ENCODE measurements at regions not wholly inside any gene's neighbourhood (a gene's known extent, or its start where the extent isn't known, plus 50 kb on each side); places are given as distances from the start of the nearest gene placed in this dataset.

- TF ChIP-seq CBX3 (IDR thresholded peaks at IDR 0.05; ENCODE audit: low read depth) (no peak), RAD21 (IDR thresholded peaks at IDR 0.05; ENCODE audit: low read depth) (no peak), YY1 (IDR thresholded peaks at IDR 0.05; ENCODE audit: extremely low read depth, insufficient replicate concordance, low read depth, low read length) (no peak), CEBPB (IDR thresholded peaks at IDR 0.05; ENCODE audit: low read depth) (no peak), MAX (IDR thresholded peaks at IDR 0.05) (no peak)
Observed at GRCh38 chr6:76578746-76579145, 506.3 kb upstream of the IMPG1 start (continued).

- H3K4me1 ChIP-seq (ENCODE audit: control insufficient read depth in 1 of 2, insufficient read depth in 2 of 2, low read length in 2 of 2) = no peaks in the 10 kb centered on the region
- H2AFZ ChIP-seq (ENCODE audit: low read depth, low read length, poor library complexity, severe bottlenecking) = no peak overlapping the region
- CTCF ChIA-PET = no interaction called here
- no TSS peak for BruUV-seq (replicated peaks)
- H3K79me2 ChIP-seq (ENCODE audit: insufficient read depth, low read length) = no peaks in the 10 kb centered on the region
- H3K9me2 ChIP-seq (ENCODE audit: insufficient read depth) = no peaks in the 10 kb centered on the region
- no peaks in the 10 kb centered on the region for H3K36me3 ChIP-seq (ENCODE audit: control insufficient read depth in 1 of 2, insufficient read depth in 2 of 2, low read length in 2 of 2)
- RAD21 ChIA-PET (ENCODE audit: low non-redundant PET in 1 of 2, low total read pairs in 2 of 2, uncharacterized antibody in 2 of 2, unreplicated experiment in 2 of 2) = no interaction called here
- ATAC-seq = no peak
- TF ChIP-seq CEBPB (IDR thresholded peaks at IDR 0.05; ENCODE audit: low read depth) (no peak), SIN3A (IDR thresholded peaks at IDR 0.05; ENCODE audit: low read depth) (no peak), ZNF274 (IDR thresholded peaks at IDR 0.05; ENCODE audit: low read depth, low read length) (no peak), JUND (IDR thresholded peaks at IDR 0.05) (no peak), ELF1 (IDR thresholded peaks at IDR 0.05; ENCODE audit: borderline replicate concordance, low read depth) (no peak), FOSL1 (IDR thresholded peaks at IDR 0.05; ENCODE audit: low read depth) (no peak), EGR1 (IDR thresholded peaks at IDR 0.05; ENCODE audit: low read depth) (no peak), EZH2 (IDR thresholded peaks at IDR 0.05) (no peak)
- no peak overlapping the region for H3K4me2 ChIP-seq (ENCODE audit: low read length)
- POLR2A ChIA-PET = no interaction called here
- no peak overlapping the region for H3K27ac ChIP-seq (ENCODE audit: low read depth, low read length)
- H4K20me1 ChIP-seq (ENCODE audit: insufficient read depth) = no peaks in the 10 kb centered on the region
- H3K27me3 ChIP-seq (ENCODE audit: insufficient read depth, low read length) = no peaks in the 10 kb centered on the region
- H3K9me3 ChIP-seq (ENCODE audit: control insufficient read depth in 1 of 2, insufficient read depth in 1 of 2, low read depth in 1 of 2, low read length in 2 of 2) = no peaks in the 10 kb centered on the region
- intact Hi-C loops (cut with micrococcal nuclease) = no loop called here
- no peak for DNase-seq (ENCODE audit: low read depth, low spot score)
- H3K9ac ChIP-seq (ENCODE audit: low read length) = no peak overlapping the region
- no peak overlapping the region for H3K4me3 ChIP-seq (replicated peaks in 1 of 2; ENCODE audit: low read depth in 1 of 2, low read length in 2 of 2)
Observed at GRCh38 chr6:76574746-76575145, 502.3 kb upstream of the IMPG1 start.

GRCh38 chr6:76565932-76566331, 493.5 kb upstream of the IMPG1 start:
- ChIA-PET CTCF (no interaction called here), RAD21 (ENCODE audit: low non-redundant PET in 1 of 2, low total read pairs in 2 of 2, uncharacterized antibody in 2 of 2, unreplicated experiment in 2 of 2) (no interaction called here), POLR2A (no interaction called here)
- Histone ChIP-seq H3K9me2 (ENCODE audit: insufficient read depth) (no peaks in the 10 kb centered on the region), H3K9ac (ENCODE audit: low read length) (no peak overlapping the region), H3K79me2 (ENCODE audit: insufficient read depth, low read length) (no peaks in the 10 kb centered on the region), H3K36me3 (ENCODE audit: control insufficient read depth in 1 of 2, insufficient read depth in 2 of 2, low read length in 2 of 2) (no peaks in the 10 kb centered on the region), H2AFZ (ENCODE audit: low read depth, low read length, poor library complexity, severe bottlenecking) (no peak overlapping the region), H3K4me1 (ENCODE audit: control insufficient read depth in 1 of 2, insufficient read depth in 2 of 2, low read length in 2 of 2) (no peaks in the 10 kb centered on the region), H3K4me2 (ENCODE audit: low read length) (no peak overlapping the region), H3K9me3 (ENCODE audit: control insufficient read depth in 1 of 2, insufficient read depth in 1 of 2, low read depth in 1 of 2, low read length in 2 of 2) (no peaks in the 10 kb centered on the region), H3K27ac (ENCODE audit: low read depth, low read length) (no peak overlapping the region), H3K27me3 (ENCODE audit: insufficient read depth, low read length) (no peaks in the 10 kb centered on the region), H4K20me1 (ENCODE audit: insufficient read depth) (no peaks in the 10 kb centered on the region), H3K4me3 (replicated peaks in 1 of 2; ENCODE audit: low read depth in 1 of 2, low read length in 2 of 2) (no peak overlapping the region)
- DNase-seq (ENCODE audit: low read depth, low spot score) = no peak
- TF ChIP-seq MAX (IDR thresholded peaks at IDR 0.05) (no peak), ZNF274 (IDR thresholded peaks at IDR 0.05; ENCODE audit: low read depth, low read length) (no peak), EGR1 (IDR thresholded peaks at IDR 0.05; ENCODE audit: low read depth) (no peak), SRF (IDR thresholded peaks at IDR 0.05; ENCODE audit: low read depth) (no peak), SP1 (IDR thresholded peaks at IDR 0.05; ENCODE audit: low read depth) (no peak), SIN3A (IDR thresholded peaks at IDR 0.05; ENCODE audit: low read depth) (no peak), YY1 (IDR thresholded peaks at IDR 0.05; ENCODE audit: extremely low read depth, insufficient replicate concordance, low read depth, low read length) (no peak), FOSL1 (IDR thresholded peaks at IDR 0.05; ENCODE audit: low read depth) (no peak), CBX3 (IDR thresholded peaks at IDR 0.05; ENCODE audit: low read depth) (no peak), ELF1 (IDR thresholded peaks at IDR 0.05; ENCODE audit: borderline replicate concordance, low read depth) (no peak), EZH2 (IDR thresholded peaks at IDR 0.05) (no peak), CTCF (IDR thresholded peaks at IDR 0.05 in 2 of 3, conservative IDR thresholded peaks at IDR 0.05 in 1 of 3; ENCODE audit: borderline replicate concordance in 1 of 3, insufficient read depth in 1 of 3, low read depth in 2 of 3, low read length in 2 of 3) (no peak), POLR2A (IDR thresholded peaks at IDR 0.05; ENCODE audit: borderline replicate concordance, extremely low read depth, insufficient read depth, insufficient read length) (no peak), JUND (IDR thresholded peaks at IDR 0.05) (no peak), EZH2phosphoT487 (IDR thresholded peaks at IDR 0.05; ENCODE audit: borderline replicate concordance) (no peak), POLR2AphosphoS5 (IDR thresholded peaks at IDR 0.05; ENCODE audit: low read depth, low read length) (no peak), ZFX (IDR thresholded peaks at IDR 0.05) (no peak)
- no TSS peak for BruUV-seq (replicated peaks)
- intact Hi-C loops (cut with micrococcal nuclease) = no loop called here
- ATAC-seq = no peak
